GM21423 (cell line): ENCODE measurements at regions not wholly inside any gene's neighbourhood (a gene's known extent, or its start where the extent isn't known, plus 50 kb on each side); places are given as distances from the start of the nearest gene placed in this dataset.

Source experiments
- ATAC-seq: cut with Tn5 transposase; IDR thresholded peaks from one replicate; pipeline ENCODE4 v1.9.1; 2021; ENCODE audit warnings: mild to moderate bottlenecking, moderate library complexity; ENCODE audit not compliant: unreplicated experiment

DNA sequence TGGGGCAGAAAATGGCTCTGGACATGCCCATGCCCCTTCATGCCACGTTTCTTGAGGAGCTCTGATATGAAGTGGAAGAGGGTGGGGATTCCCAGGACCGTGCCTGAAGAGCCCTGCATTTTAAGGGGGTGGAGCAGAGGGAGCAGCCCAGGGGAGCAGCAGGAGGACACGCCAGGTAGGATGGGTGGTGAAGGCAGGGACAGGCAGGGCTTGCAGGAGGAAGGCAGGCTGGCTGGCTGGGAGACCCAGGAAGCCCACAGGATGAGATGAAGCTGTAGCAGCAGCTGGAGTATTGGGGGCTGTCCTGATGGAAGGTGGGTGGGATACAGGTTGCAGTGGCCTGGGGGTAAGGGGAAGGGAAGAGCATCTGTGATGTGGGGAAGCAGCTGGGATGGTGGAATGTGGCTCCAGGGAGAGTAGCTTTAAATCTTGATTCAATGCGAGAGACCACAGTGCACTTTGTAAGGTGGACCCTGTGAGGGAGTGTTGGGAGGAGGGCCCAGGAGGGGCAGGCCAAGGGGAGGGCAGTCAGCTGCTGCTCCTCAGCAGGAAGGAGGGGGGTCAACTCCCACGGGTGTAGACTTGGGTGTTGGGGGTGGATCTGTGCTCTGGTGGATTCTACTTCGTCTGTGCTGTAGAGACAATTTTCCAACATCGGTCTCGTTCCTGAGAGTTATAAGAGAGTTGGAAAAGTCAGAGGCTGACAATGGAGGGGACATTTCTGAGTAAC, 242.6 kb upstream of the IRX4 start:
- no peak for ATAC-seq

DNA sequence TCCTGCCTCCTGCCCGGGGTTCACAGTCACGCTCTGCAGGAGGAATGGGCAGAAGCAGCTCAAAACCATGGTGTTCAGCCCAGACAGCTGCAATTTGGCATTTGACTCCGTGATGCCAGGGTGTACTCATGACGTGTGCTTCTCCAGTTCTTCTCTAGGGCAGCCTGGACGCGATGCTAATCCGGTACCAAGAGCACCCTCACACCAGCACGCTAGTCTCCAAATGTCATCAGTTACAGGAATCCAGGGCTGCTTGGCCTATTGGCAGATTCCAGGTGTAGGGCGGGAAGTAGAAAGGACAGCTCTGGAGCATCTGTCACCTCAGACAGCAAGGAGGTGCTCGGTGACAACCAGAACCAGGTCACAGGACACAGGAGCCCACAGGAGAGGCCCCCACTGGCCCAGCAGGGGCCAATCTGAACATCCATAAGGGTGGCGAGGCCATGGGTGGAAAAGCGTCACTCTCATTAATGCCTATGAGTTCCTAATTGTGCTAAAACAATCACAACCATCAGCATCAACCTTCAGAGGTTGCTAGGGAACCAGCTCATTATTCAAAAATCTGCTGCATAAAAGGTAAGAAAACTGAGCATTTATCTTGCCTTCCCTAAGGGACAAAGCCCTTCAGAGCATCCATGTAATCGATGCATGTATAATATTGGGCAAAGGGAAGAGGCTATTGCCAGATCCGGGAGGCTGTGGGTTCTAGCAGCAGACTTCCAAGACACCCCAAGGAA, 241.9 kb upstream of the IRX4 start:
- no peak for ATAC-seq

DNA sequence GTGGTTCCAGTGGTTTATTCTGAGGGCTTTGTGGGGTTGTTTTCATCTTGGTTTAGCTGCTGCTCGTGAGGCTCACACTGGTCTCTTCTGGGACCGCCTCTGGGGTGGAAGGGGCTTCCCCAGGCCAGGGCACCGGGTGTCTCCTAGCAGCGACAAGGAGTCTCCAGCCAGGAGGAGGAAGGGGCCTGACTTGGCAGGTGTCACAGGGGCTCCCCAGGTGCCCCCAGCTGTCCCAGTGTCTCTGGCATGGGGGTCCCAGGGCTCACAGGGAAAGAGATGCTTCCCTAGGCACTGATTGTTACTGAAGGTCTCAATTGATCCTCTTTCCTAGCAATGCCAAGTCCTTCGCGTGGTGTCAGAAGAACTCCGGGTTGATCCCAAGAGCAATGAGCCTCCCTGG, 241.1 kb upstream of the IRX4 start:
- ATAC-seq: no peak

DNA sequence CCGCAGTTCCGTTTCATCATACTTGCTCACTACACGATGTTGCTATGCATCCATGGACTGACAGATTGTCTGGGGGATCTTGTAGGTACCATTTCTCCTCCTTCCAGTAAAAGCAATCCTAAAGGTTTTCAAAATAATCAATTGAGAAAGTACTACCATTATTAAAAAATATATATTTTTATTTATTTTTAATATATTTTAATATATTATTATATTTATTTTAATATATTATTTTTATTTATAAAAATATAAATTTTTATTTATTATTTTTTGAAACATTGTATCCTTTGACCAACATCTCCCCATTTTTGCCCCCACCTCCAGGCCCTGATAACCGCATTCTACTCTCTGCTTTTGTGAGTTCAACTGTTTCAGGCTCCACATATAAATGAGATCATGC, 237.6 kb upstream of the IRX4 start:
- ATAC-seq: no peak

DNA sequence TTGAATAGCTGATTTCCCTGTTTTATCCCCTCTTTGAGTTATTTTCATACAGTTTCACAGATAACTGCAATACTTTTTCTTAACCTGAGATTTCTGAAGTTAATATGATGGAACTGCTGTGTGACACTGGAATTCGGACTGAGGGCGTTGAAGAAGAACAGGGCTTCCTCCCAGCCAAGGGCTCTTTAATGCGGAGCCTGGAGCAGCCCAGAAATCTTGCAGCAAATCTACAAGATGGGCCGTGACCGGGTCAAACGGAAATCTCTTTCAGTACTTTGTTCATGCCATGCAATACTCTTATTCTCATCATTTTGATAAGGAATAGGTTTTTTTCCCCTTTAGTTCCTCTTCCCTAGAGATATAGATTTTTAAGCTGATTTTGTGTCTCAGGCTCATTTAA, 236.8 kb upstream of the IRX4 start:
- no peak for ATAC-seq

DNA sequence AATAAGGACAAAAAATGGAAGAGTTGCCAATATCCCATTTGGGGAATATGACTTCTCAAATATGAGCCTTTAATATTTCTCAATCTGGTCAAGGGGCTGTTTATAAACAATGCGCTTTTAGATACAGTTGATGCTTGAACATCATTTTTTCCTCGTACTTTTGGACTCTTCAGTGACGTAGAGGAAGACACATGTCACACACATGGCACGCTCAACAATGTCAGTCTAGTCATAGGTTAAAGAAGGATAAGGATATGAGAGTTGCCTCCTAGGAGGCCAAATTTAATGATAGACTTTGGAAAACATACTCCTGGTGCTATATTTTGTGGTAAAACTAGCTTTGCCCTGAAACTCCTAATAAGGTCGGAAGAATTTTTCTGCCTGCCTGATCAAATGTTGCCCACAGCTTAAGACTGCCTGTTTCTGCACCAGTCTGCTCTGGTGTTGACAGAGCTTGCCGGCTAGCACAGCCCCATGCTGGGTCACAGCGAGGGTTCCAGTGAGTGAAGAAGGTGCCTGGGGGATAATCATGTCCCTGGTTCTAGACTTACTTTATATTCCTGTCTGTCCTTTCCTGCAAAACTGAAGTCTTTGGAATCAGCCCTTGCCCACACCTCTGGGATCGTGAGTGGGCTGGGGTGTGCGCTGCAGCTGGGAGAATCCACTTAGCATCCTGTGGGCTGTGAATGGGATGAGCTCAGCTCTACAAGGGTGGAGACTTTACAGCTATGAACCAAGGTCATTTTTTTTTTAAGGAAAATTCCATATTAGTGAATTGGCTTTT, 230.8 kb upstream of the IRX4 start:
- ATAC-seq: no peak

DNA sequence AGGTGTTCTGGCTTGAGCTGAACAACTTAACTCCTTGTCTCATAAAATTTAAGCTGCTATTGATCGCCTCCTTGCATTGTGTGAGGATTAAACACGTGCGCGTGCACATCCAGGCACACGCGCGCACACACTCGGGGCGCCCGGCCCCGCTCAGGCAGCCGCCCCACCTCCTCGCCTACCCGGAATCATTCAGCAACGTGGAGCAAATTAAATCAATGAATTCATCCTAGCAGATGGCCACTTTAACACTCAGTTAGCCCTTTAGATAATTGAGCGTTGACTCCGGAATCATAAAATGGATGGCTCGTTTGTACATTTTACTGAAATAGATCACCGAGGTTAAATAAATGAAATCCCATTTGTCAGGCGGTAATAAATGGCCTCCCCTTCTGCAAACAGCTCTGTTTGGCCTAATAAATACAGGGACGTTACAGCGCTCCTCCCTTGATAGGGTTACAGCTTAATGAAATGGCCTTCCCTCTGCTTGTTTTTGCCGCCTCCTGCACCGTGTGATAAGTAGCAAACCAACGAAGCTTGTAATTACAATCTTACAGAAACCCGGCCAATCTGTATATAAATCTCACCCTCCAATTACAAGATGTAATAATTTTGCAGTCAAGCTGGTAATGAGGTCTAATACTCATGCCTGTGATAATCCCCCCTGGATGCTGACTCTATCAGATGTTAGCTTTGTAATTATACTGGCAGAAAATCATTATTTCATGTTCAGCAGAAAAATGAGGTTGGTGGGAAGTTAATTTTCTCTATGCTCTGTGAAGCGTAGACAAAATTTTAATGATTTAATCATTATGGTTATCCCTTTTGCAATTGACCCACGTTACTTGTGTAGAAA, 229.7 kb upstream of the IRX4 start:
- no peak for ATAC-seq

DNA sequence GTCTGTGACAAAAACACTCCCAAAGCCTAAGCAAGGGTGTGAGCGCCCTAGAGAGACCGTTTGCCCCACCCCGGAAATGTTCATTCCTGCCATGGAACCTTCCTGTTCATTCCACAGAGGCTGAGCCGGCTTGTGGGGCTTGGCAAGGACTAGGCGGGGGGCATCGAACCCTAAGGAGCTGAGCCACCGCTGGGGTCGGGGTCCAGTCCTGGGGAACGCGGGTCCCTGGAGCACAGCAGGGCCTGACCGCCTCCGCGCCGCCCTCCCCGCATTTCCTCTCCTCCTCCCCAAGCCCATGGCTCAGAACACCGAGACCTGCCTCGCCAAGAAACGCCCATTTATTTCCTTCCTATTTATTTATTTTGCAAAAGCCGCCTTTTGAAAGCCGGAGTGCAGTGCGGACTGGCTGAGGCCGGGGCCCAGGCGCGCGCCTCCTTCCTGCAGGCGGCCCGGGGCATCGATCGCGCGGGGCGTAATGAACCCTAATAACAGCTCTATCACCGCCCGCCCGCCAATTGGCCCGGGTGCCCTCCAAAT, 228.9 kb upstream of the IRX4 start:
- ATAC-seq: no peak

DNA sequence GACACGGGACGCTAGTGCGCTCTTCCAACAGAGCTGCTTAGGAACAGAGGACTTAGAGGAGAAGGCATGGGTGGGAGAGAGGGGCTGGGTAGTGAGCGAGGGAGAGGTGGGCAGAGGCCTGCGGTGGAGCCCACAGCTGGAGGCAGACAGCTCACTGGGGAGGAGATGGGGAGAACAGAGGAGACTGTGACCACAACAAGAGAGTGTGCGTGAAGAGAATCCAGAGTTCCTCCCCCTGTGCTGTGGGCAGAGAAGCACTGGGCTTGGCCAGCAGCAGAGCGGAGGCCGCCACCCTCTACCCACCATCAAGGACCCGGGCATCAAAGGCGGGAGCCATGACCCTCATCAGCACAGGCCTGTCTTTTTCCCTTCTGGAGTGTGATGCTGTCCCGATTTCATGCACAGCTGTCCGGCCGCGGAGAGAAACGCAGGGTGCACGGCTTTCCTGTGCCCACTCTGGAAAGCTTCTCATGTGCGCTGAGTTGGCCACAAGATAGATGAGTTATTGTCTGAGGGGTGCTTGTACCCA, 228.3 kb upstream of the IRX4 start:
- ATAC-seq: no peak

DNA sequence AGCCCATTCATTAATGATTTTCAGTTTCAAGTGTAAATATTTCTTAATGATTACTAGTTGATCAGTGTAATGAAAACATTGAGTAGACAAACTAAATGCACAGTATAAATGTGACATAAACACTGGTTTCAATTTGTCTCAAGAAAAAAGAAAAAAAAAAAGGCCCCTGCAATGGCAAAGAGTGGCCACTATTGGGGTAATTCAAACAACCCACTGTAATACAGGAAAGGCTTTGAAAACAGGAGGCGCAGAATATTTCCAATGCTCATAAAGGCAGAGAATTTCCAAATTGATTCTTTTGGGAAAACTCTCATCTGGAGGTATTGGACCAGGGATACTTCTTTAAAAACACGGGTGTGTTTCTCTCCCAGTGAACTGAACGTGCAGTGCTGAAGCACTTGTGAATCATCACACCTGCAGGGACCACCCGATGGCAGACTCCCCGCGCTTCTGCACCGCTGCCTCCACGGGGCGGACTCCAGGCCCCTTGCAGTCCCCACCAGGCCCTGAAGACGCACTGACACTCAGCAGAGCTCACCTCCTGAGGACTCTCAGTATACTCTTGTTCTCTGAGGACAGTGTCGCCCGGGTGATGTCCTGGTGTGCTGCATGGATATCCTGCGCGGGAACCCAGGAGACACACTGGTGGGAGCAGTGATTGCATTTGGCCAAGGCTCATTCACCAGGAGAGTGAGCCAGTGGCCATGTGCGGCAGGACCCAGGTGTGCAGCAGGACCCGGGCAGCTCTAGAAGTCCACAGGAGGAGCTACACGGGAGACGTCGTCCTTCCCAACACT, 227.6 kb upstream of the IRX4 start:
- ATAC-seq: no peak

DNA sequence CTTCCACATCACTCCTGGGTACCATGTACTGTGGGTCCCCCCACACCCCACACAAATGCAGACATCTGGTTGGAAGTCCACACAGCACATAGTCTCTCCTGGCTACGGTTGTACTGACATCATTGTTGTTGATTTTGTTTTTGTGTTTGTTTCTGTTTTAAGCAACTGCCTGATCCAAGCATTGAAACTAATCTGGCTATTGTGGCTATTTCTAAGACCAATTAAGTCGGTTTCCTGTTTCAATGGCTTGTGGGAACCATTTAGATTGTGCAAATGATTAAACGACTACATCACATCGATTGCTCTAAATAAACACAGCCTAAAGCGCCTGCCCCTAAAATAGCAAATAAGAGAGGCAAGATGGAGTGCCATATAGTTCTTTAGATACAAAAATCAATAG, 226.8 kb upstream of the IRX4 start:
- ATAC-seq: no peak

DNA sequence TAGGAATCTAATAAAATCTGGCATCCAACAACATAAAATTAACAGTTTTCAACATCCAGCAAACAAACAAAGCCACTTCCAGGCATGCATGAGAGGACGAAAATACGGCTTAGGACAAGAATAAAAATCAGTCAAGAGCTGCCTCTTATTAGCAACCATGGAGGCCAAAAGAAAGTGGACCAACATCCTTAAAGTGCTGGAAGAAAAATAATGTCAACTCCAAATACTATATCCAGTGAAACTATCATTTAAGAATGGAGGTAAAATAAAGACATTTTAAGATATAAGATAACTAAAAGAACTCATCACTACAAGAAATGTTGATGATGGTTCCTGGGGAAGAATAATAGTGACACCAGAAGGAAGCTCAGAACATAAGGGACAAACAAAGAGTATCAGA, 224.0 kb upstream of the IRX4 start:
- no peak for ATAC-seq

DNA sequence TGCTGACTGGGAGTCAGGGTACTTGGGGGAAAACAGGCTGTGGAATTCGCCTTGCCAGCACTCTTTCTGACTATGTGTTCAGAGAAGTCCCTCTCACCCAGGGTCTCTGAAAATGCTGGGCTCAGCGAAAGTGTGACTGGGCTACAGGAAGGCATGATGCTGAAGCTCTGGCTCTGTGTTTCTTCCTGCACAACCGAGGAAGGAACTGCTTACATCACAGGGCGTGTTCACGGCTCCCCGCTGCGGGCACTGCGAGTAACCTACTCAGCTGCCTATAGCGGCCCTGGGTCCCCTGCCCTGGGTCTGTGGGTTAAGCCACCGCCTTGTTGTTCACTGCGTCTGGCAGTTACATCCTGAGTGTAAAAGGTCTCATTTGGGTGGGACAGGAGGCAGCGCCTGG, 222.4 kb upstream of the IRX4 start:
- ATAC-seq: no peak

DNA sequence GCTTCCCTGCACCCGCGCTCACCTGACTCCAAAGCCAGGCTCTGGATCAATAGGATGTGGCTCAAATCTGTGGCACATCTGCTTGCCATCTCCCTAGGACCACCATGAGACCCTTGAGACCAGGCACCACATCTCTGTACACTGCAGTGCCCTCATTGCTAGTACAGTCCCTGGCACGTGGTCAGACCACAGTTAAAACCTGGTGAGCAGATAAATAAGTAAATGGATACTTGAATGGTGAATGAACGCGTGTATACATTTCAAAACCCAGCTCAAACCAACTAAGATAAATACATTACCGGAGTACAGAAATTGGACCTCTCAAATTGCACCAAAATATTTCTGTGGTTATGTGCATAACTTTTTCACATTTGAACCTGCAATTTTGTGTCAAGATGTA, 221.2 kb upstream of the IRX4 start:
- no peak for ATAC-seq

DNA sequence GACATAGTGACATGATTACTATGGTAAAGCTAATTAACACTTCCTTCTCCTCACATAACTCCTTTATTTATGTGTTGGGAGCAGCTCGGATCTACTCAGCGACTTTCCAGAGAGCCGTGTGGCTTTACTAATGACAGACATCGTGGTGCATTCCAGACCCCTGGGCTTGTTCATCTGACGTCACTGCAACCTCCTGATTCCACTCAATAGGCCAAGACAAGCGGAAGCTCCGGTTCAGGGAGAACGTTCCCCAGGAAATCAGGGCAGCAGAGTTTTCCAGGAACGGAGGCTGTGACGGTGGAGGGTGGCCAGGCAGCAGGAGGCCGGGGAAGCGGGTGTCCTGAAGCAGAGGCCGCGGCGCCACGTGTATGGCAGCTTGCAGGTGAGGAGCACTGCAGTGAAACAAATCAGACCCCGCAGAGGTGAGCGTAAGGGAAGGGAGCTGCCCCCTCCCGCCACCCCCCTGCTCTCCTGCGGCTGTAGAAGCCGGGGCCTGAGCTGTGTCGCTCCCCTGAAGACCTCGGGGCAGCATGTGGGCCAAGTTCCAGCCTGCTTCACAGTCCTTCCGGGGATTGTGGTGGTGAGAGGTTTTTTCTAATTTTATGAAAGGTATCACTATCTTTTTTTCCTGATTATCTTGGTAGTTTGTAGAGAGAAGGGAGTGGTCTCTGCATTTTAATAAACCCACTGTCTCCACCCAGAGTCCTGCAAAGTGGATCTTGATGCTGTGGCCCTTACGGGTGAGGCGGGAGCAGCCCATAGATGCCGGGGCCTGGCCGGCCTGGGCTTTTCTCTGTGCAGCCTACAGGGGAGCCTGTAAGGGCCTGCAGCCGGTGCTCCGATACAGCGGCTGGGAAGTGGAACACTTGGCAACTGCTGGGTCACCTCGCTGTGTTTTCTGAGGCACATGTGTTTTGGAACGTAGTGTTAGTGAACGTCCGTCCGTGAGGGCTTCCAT, 220.4 kb upstream of the IRX4 start:
- no peak for ATAC-seq

DNA sequence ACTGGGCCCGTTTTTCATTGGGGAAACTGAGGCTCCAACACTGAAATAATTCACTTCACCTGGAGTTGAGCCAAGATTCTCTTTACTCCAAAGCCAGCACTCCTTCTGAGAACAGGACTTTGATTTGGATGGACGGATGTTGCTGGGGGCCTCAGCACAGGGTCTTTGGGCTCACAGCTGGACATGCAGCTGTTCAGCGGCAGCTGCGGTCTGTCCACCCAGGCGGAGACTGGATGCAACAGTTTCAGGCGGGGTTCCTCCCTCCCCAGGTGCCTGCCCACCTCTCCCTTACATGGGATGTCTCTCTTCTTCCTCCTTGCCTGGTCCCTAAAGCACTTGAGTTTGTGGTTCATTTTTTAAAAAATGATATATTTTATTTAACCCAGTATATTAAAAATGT, 219.0 kb upstream of the IRX4 start:
- no peak for ATAC-seq

DNA sequence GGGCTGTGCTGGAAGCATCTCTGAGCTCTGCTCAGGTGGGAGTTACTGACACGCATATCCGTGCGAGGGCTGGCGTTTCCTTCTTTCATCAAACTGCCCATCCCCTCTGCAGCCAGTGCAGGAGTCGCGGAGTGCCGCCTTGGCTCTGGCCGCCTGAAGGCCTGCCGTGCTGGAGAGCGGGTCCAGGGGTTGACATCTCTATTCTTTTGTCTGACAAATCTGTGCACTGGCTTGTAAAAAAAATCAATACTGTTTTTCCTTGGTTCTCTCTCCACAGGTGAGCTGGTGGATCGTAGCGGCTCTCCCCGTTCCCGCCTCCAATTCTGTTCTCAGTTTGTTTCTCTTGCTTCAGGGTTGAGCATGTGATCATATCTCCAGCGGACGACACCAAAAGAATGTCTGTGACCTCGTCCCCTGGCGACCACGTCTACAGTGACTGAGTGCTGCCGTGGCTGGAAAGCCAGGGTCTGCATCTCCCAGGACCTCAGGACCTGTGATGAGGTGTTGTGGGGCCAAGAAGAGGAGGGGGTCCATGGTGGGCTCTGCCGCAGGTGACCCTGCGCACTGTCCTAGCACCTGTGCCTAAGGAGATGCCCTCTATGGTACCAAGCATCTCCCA, 214.3 kb upstream of the IRX4 start:
- ATAC-seq: no peak

DNA sequence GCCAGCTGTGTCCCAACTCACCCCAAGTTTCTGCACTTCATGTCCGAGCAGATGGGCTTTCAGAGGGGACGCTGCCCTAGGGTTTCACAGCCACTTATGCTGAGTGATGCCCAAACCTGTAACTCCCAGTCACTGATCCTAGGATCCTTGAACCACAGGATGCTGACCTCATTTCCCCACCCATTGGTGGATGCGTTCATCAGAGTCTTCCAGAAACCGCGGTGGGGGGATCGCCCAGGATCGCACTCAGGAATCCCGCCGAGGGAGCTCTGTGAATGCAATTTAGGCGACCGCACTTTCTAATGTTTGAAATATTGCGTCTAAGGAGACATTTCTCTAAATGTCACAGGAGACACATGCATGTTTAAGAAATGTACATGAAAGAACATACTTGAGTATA, 212.3 kb upstream of the IRX4 start:
- ATAC-seq: no peak
